GM12875 (cell line): ENCODE measurements at regions not wholly inside any gene's neighbourhood (a gene's known extent, or its start where the extent isn't known, plus 50 kb on each side); places are given as distances from the start of the nearest gene placed in this dataset.

Experiments used
- H3K4me3 ChIP-seq: one replicate; pipeline ENCODE4 v1.5.1; 2011; ENCODE audit warnings: low read depth, low read length, control low read depth
- TF ChIP-seq, protein P1 (sequence below): IDR thresholded peaks from 2 replicates; pipeline ENCODE4 v1.5.1; 2011; ENCODE audit warnings: low read depth, mild to moderate bottlenecking, control low read depth, inconsistent platforms, low read length, moderate library complexity, borderline replicate concordance; ENCODE audit not compliant: insufficient read depth

- TF ChIP-seq, protein P1, sequence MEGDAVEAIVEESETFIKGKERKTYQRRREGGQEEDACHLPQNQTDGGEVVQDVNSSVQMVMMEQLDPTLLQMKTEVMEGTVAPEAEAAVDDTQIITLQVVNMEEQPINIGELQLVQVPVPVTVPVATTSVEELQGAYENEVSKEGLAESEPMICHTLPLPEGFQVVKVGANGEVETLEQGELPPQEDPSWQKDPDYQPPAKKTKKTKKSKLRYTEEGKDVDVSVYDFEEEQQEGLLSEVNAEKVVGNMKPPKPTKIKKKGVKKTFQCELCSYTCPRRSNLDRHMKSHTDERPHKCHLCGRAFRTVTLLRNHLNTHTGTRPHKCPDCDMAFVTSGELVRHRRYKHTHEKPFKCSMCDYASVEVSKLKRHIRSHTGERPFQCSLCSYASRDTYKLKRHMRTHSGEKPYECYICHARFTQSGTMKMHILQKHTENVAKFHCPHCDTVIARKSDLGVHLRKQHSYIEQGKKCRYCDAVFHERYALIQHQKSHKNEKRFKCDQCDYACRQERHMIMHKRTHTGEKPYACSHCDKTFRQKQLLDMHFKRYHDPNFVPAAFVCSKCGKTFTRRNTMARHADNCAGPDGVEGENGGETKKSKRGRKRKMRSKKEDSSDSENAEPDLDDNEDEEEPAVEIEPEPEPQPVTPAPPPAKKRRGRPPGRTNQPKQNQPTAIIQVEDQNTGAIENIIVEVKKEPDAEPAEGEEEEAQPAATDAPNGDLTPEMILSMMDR = no peak
- H3K4me3 ChIP-seq = no peak overlapping the region
Observed at GRCh38 chr9:106616026-106616425, 246.9 kb upstream of the ZNF462 start.

- H3K4me3 ChIP-seq = no peak overlapping the region
- TF ChIP-seq, protein P1 = no peak
Observed at GRCh38 chr9:106616851-106617345, 246.1 kb upstream of the ZNF462 start.

- H3K4me3 ChIP-seq = no peak overlapping the region
- TF ChIP-seq, protein P1 = no peak
Observed at GRCh38 chr9:106619211-106619610, 243.8 kb upstream of the ZNF462 start.

GRCh38 chr9:106620081-106620480 is 242.9 kb upstream of the ZNF462 start:
- H3K4me3 ChIP-seq = no peak overlapping the region
- TF ChIP-seq, protein P1 = no peak

DNA sequence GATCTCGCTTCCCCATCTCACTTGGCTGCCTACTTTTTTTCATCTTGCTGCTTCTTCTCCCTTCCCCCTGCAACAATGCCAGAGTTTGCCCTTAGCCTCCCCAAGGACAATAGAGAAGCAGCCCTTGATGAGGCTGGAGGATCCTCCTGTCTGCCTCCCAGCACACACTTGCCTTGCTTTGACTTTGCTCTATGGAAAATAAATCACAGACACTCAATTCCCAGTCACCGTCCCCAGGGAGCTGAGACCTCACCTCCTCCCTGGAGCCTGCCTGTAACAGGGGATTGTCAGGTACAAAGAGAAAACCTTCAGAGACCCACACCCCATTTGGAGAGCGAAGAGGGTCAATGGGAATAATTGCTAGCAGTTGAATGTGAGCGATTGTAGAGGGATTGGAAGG is 242.1 kb upstream of the ZNF462 start:
- TF ChIP-seq, protein P1 = no peak
- H3K4me3 ChIP-seq = no peak overlapping the region

GRCh38 chr9:106621313-106622163 is 241.4 kb upstream of the ZNF462 start:
- H3K4me3 ChIP-seq = no peak overlapping the region
- TF ChIP-seq, protein P1 = no peak

DNA sequence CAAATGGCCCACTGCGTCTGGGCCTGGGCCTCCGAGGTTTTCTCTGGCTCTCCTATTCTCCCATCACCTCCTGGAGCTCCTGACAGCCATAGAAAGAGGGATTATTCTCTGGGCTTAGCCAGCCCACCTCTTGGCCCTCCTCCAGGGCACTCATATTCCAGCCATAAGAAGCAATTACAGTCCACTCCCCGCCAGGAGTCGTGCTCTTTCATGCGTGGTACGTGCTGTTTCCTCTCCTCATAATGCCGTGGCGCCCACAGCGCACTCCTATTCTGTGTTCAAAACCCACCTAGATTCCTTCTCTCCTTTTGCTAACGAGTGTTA is 240.8 kb upstream of the ZNF462 start:
- no peak overlapping the region for H3K4me3 ChIP-seq
- TF ChIP-seq, protein P1 = no peak
